ENCODE measurements at regions not wholly inside any gene's neighbourhood (a gene's known extent, or its start where the extent isn't known, plus 50 kb on each side); places are given as distances from the start of the nearest gene placed in this dataset.

GRCh38 chr5:9892696-9893095 lies 262.5 kb upstream of the TAS2R1 start:
- no peaks in the 10 kb centered on the region for H3K79me2 ChIP-seq (ENCODE audit: insufficient read depth, low read depth)
- no peak overlapping the region for H3K27ac ChIP-seq
- H3K4me3 ChIP-seq (IDR thresholded peaks at IDR 0.05; ENCODE audit: insufficient read depth, low read depth, low read length) = no peak overlapping the region
- H2AFZ ChIP-seq (ENCODE audit: low read depth) = no peak overlapping the region
- H3K4me1 ChIP-seq (ENCODE audit: low read depth, poor library complexity, severe bottlenecking) = peaks cover 42% of the 10 kb centered on the region
- no peak overlapping the region for H3K4me2 ChIP-seq
- H4K20me1 ChIP-seq (ENCODE audit: insufficient read depth) = no peaks in the 10 kb centered on the region
- H3K36me3 ChIP-seq (ENCODE audit: insufficient read depth) = no peaks in the 10 kb centered on the region
- H3K27me3 ChIP-seq (ENCODE audit: insufficient read depth, low read depth) = no peaks in the 10 kb centered on the region
- no peak overlapping the region for H3K9ac ChIP-seq
- TF ChIP-seq, protein P1, sequence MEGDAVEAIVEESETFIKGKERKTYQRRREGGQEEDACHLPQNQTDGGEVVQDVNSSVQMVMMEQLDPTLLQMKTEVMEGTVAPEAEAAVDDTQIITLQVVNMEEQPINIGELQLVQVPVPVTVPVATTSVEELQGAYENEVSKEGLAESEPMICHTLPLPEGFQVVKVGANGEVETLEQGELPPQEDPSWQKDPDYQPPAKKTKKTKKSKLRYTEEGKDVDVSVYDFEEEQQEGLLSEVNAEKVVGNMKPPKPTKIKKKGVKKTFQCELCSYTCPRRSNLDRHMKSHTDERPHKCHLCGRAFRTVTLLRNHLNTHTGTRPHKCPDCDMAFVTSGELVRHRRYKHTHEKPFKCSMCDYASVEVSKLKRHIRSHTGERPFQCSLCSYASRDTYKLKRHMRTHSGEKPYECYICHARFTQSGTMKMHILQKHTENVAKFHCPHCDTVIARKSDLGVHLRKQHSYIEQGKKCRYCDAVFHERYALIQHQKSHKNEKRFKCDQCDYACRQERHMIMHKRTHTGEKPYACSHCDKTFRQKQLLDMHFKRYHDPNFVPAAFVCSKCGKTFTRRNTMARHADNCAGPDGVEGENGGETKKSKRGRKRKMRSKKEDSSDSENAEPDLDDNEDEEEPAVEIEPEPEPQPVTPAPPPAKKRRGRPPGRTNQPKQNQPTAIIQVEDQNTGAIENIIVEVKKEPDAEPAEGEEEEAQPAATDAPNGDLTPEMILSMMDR (conservative IDR thresholded peaks at IDR 0.05; ENCODE audit: low read depth, low read length) = no peak

DNA sequence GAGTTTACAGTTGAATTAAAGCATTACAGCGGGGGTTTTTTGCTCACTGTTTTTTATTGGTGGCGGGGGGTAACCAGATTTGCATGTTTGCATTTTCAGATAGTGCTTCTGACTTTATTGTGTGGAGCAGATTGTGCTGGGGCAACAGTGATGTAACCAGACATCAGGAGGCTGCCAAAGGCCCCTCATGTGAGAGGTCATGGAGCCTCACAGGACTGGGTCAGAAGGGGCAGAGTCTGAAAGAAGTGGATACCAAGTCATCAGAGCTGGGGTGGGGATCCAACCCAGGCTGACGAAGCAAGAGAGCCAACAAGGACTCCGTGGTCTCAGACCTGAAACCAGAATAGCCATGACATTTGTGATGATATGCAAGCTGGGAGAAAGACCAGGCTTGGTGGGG lies 259.4 kb upstream of the TAS2R1 start:
- Histone ChIP-seq H3K27ac (no peak overlapping the region), H3K27me3 (ENCODE audit: insufficient read depth, low read depth) (no peaks in the 10 kb centered on the region), H4K20me1 (ENCODE audit: insufficient read depth) (no peaks in the 10 kb centered on the region), H3K4me2 (no peak overlapping the region), H3K36me3 (ENCODE audit: insufficient read depth) (no peaks in the 10 kb centered on the region), H3K79me2 (ENCODE audit: insufficient read depth, low read depth) (no peaks in the 10 kb centered on the region), H3K4me1 (ENCODE audit: low read depth, poor library complexity, severe bottlenecking) (peaks cover 18% of the 10 kb centered on the region), H3K4me3 (IDR thresholded peaks at IDR 0.05; ENCODE audit: insufficient read depth, low read depth, low read length) (no peak overlapping the region), H2AFZ (ENCODE audit: low read depth) (no peak overlapping the region), H3K9ac (no peak overlapping the region)
- TF ChIP-seq, protein P1 (conservative IDR thresholded peaks at IDR 0.05; ENCODE audit: low read depth, low read length) = no peak

- no peak overlapping the region for H3K9ac ChIP-seq
- no peak overlapping the region for H3K4me2 ChIP-seq
- TF ChIP-seq, protein P1 (conservative IDR thresholded peaks at IDR 0.05; ENCODE audit: low read depth, low read length) = no peak
Observed at GRCh38 chr5:9888501-9888901, 258.4 kb upstream of the TAS2R1 start.

GRCh38 chr5:9885164-9885563 lies 255.0 kb upstream of the TAS2R1 start:
- no peak overlapping the region for H3K27ac ChIP-seq
- no peaks in the 10 kb centered on the region for H4K20me1 ChIP-seq (ENCODE audit: insufficient read depth)
- no peaks in the 10 kb centered on the region for H3K4me1 ChIP-seq (ENCODE audit: low read depth, poor library complexity, severe bottlenecking)
- H3K4me2 ChIP-seq = no peak overlapping the region
- H3K9ac ChIP-seq = no peak overlapping the region
- H3K36me3 ChIP-seq (ENCODE audit: insufficient read depth) = no peaks in the 10 kb centered on the region
- H3K27me3 ChIP-seq (ENCODE audit: insufficient read depth, low read depth) = no peaks in the 10 kb centered on the region
- no peak overlapping the region for H2AFZ ChIP-seq (ENCODE audit: low read depth)
- H3K79me2 ChIP-seq (ENCODE audit: insufficient read depth, low read depth) = no peaks in the 10 kb centered on the region
- TF ChIP-seq, protein P1 (conservative IDR thresholded peaks at IDR 0.05; ENCODE audit: low read depth, low read length) = no peak
- H3K4me3 ChIP-seq (IDR thresholded peaks at IDR 0.05; ENCODE audit: insufficient read depth, low read depth, low read length) = no peak overlapping the region

More at GRCh38 chr5:9888501-9888901, 258.4 kb upstream of the TAS2R1 start:
- H3K36me3 ChIP-seq (ENCODE audit: insufficient read depth) = no peaks in the 10 kb centered on the region
- H3K79me2 ChIP-seq (ENCODE audit: insufficient read depth, low read depth) = no peaks in the 10 kb centered on the region
- no peaks in the 10 kb centered on the region for H3K27me3 ChIP-seq (ENCODE audit: insufficient read depth, low read depth)
- no peak overlapping the region for H3K27ac ChIP-seq
- no peak overlapping the region for H2AFZ ChIP-seq (ENCODE audit: low read depth)
- H3K4me1 ChIP-seq (ENCODE audit: low read depth, poor library complexity, severe bottlenecking) = peaks cover 8% of the 10 kb centered on the region
- no peaks in the 10 kb centered on the region for H4K20me1 ChIP-seq (ENCODE audit: insufficient read depth)
- H3K4me3 ChIP-seq (IDR thresholded peaks at IDR 0.05; ENCODE audit: insufficient read depth, low read depth, low read length) = no peak overlapping the region
